Fibroblast of lung (primary cell): ENCODE measurements at regions not wholly inside any gene's neighbourhood (a gene's known extent, or its start where the extent isn't known, plus 50 kb on each side); places are given as distances from the start of the nearest gene placed in this dataset.

Experiments used
- CTCF ChIP-seq, 2 donors: IDR thresholded peaks in 1 of 2; conservative IDR thresholded peaks in 1 of 2; 1 replicate in 1 of 2; 2 replicates in 1 of 2; pipeline ENCODE4 v1.5.1; 2011 to 2012; ENCODE audit warnings: low read length in 2 of 2, control low read depth in 1 of 2, inconsistent platforms in 1 of 2, low read depth in 1 of 2, mild to moderate bottlenecking in 1 of 2
- EZH2 ChIP-seq: IDR thresholded peaks from 2 replicates; pipeline ENCODE4 v1.5.1; 2012; ENCODE audit warnings: low read length, control low read depth, mild to moderate bottlenecking; ENCODE audit errors: missing control alignments

- TF ChIP-seq CTCF (conservative IDR thresholded peaks at IDR 0.05 in 1 of 2, IDR thresholded peaks at IDR 0.05 in 1 of 2; ENCODE audit: low read depth in 1 of 2, low read length in 2 of 2) (no peak), EZH2 (no peak)
Measured at GRCh38 chr20:48162621-48163020, 377.3 kb upstream of the SULF2 start.
